Upper lobe of left lung (tissue), 4 donors: ENCODE measurements at regions not wholly inside any gene's neighbourhood (a gene's known extent, or its start where the extent isn't known, plus 50 kb on each side); places are given as distances from the start of the nearest gene placed in this dataset.

Experiments used
- CTCF ChIP-seq, 6 experiments: fragments of 450-650 bp in 4 of 6; fragments of 200-600 bp in 2 of 6; sonication (generic) in 2 of 6; IDR thresholded peaks; one replicate each; pipeline ENCODE4 v1.5.1; 2016 to 2019; ENCODE audit warnings: antibody characterized with exemption in 6 of 6
- POLR2A ChIP-seq, 4 donors: fragments of 450-650 bp; IDR thresholded peaks; one replicate each; pipeline ENCODE4 v1.5.1; 2016 to 2017; ENCODE audit warnings: antibody characterized with exemption in 4 of 4, mild to moderate bottlenecking in 2 of 4

GRCh38 chr16:85254921-85255320, 142.6 kb upstream of the CIBAR2 start:
- TF ChIP-seq POLR2A (IDR thresholded peaks at IDR 0.05), result no peak
- TF ChIP-seq CTCF (IDR thresholded peaks at IDR 0.05), result no peak
